Activated T-cell treated with anti-CD3 and anti-CD28 coated beads for 4 hours (primary cell): ENCODE measurements at regions not wholly inside any gene's neighbourhood (a gene's known extent, or its start where the extent isn't known, plus 50 kb on each side); places are given as distances from the start of the nearest gene placed in this dataset.

Experiments
- DNase-seq: peaks from one replicate; pipeline ENCODE4 v3.0.0-alpha.2; 2020

- no peak for DNase-seq
Measured at GRCh38 chrX:68918202-68918601, 89.4 kb downstream of the EFNB1 start.

- DNase-seq = no peak
Measured at GRCh38 chrX:68917799-68918198, 89.0 kb downstream of the EFNB1 start.

DNA sequence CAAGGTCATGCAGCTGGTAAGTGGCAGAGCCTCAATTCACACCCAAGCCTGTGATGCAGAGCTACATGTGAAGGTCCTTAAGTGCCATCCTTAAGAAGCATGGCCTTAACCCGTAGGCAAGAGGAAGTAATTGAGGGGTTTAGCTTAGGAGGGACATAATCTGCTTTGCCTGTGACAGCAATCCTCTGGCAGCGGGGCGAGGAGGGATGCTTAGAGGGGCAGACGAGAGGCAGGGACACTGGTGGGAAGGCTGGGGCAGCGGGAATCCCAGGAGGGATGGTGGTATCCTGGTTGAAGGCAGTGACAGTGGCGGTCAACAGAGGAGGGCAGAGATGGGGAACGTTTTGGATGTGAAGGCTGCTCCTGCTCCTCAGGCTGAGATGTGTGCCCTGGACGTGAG lies 88.1 kb downstream of the EFNB1 start:
- no peak for DNase-seq

DNA sequence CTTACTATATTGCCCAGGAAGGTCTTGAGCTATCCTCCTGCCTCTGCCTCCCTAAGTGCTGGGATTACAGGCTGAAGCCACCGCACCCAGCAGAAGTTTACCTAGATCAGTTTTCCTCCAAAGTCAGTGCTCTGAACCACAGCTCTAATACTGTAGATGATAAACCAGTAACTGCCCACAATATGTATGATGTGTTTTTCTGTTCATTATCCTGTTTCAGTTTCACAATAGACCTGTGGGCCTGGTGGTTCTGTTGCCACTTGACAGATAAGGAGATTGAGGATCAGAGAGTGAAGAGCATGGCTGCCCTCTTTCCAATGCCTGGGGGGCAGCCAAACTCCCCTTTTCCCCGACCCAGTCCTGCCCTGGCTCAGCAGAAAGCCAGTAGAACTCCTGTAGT lies 87.0 kb downstream of the EFNB1 start:
- DNase-seq = no peak

GRCh38 chrX:68914479-68914946 lies 85.7 kb downstream of the EFNB1 start:
- no peak for DNase-seq

- no peak for DNase-seq
Measured at GRCh38 chrX:68913249-68913547, 84.4 kb downstream of the EFNB1 start.

DNA sequence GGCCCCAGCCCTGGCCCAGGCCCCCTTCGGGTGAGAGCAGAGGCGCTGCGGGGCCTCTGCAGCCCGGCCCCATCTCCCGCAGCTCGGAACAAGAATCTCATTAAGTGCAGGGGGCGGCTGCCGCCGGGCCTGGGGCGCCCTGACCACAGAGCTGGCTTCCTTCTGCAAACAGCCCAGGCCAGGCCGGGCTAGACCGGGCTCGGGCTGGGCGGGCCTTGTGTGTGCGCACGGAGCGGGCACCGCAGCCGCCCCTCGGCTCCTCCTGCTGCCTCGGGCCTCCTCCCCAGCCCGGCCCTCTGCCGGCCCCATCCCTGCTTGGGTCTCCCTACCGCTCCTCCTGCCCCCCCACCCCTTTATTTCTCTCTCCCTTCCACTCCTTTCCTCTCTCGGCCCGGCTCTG lies 83.3 kb downstream of the EFNB1 start:
- no peak for DNase-seq

- no peak for DNase-seq
Measured at GRCh38 chrX:68910731-68911428, 82.1 kb downstream of the EFNB1 start.

GRCh38 chrX:68909945-68910344 lies 81.1 kb downstream of the EFNB1 start:
- DNase-seq = no peak

- no peak for DNase-seq
Measured at GRCh38 chrX:68908071-68908470, 79.2 kb downstream of the EFNB1 start.

DNA sequence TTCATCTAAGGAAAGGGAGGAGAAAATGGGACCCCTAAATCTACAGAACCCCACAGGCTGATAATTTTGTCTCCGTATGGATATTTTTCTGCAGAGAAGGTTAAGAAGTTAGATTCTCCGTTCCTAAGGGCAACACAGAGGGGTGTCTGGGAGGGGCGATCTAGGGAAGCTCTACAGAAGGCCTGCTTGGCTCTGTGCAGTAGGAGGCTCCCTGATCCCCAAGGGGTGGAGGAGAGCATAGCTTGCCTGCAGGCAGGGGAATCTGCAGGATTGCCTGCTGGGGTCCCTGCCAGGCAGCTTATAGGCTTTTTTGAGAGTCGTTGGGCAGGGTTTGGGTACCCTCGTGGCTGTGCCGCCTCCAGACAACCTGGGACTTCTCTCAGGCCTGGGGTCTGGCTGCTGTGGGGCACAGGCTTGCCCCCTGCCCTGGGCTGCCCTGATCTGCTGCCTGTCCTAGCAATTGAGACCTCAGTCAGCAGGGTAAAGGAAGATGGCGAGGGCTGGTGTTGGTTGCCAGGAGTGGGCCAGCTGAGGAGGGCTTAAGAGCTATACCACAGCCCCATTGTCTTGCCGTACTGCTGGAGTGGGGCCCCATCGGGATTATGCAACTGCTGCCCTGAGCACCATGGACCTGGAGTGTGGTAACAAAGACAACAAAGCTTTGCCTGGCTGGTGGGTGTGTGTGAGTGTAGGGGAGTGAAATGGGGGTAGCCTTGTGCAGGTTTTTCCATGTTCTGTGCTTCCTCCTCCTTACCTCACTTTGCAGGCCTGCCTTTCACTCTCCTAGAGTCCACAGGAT lies 74.1 kb downstream of the EFNB1 start:
- no peak for DNase-seq

GRCh38 chrX:68901519-68901918 lies 72.7 kb downstream of the EFNB1 start:
- DNase-seq = no peak

DNA sequence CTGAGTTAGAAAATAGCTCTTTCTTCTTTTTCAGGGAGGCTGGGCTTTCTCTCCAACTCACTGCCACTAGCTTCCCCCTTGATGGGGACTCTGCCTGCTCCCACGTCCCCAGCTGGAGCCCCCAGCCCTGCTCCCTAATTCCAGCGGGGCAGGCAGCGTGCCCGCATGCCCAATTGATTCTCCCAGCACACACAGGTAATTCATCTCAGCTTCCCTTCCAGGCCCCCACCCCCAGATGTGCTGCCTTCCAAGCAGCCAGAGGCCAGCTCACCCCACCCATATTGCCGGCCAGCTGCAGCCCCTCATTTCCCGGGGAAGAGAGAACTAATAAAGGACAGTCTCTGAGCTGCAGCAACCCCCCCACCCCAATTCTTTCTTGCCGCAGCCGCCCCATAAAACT lies 69.8 kb downstream of the EFNB1 start:
- DNase-seq = no peak

- no peak for DNase-seq
Measured at GRCh38 chrX:68897118-68897945, 68.5 kb downstream of the EFNB1 start.

DNA sequence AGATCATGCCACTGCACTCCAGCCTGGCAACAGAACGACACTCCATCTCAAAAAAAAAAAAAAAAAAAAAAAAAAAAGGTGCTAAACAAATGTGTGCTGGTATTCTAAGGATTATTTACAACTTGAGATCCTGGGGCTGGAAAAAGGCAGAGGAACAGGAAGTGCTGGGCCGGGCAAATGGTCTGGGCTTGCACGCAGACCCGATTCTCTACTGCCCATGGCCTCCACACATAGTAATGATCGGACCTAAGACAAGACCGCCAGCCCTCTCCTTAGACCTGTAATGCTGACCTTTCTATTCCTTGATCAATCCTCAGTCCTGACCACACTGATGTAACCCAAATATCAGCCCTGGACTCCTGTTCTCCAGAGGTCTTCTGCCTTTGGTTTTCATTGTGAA lies 67.8 kb downstream of the EFNB1 start:
- no peak for DNase-seq

DNA sequence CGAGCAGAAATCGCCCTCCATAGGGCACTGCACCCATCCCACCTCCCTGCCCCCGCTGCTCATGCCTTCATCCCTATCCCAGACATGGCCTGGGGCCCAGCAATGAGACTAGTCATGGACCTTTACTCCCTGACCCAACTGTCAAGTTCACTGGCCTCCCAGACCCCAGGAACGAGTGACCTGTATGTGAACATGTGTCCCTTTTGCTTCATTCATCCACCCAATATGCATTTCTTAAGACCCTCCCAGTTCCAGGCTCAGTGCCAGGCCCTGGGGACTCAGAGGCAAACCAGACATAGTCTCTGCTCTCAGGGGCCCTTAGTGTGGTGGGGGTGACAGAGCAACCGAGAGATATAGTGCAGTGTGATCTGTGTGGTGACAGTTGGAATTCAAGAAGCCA lies 67.0 kb downstream of the EFNB1 start:
- DNase-seq = no peak

DNA sequence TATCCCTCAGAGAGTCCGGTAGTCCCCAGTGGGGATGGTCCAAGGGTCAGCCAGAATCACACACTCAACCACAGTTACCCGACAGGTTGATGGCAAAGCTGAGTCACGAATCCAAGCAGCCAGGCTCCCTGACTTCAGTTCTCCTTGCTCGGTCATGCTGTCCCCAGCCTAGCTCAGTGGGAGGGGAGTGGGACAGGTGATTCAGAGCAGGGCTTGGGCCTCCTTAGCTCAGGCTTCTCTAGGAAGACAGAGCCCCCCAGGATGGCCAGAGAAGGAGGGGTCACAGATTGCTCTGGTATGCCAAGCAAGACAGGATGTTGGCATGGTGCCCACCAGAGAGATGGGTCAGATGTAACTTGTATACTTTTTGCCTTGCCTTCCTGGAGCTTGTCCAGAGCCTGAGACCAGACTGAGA lies 66.5 kb downstream of the EFNB1 start:
- DNase-seq = no peak

GRCh38 chrX:68894513-68895340 lies 65.9 kb downstream of the EFNB1 start:
- DNase-seq = no peak

DNA sequence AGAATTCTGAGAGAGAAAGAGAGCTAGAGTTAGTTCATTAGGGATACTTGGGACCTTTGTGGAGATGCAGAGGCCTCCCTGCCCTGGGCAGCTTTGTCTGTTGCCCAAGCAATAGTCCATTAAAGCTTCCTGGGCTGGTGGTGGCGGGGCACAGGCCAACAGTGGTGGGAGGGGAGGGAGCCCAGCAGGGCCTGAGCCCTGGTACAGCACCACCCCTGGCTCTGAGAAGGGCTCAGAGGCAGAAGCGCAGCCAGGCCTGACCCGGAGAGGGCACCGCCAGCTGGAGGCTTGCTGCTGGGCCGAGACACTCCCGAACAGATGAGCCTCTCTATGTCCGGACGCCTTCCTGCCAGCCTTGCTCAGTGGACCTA lies 65.3 kb downstream of the EFNB1 start:
- DNase-seq = no peak

GRCh38 chrX:68892651-68893050 lies 63.8 kb downstream of the EFNB1 start:
- no peak for DNase-seq

DNA sequence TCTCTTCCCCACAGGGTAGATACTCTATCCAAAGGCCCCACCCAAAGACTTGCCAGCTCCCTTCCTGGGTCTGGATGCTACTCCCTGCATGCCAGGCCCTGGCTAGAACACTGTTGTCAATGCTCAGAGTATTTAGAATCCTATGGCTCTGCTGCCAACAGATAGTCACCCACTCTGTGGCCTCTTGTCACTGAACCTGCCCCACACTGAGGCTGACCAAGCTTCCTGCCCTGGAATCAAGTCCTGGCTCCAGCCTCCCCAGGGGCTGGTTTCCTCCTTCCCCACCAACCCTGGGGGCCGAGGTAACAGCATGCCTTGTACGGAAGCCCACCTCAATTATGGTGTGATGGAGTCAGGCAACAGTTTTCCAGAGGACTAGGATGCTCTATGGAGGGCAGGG lies 63.3 kb downstream of the EFNB1 start:
- no peak for DNase-seq
